ENCODE measurements at regions not wholly inside any gene's neighbourhood (a gene's known extent, or its start where the extent isn't known, plus 50 kb on each side); places are given as distances from the start of the nearest gene placed in this dataset.

- TF ChIP-seq RBBP5 (IDR thresholded peaks at IDR 0.05; ENCODE audit: borderline replicate concordance, low read depth, low read length) (no peak), JUND (IDR thresholded peaks at IDR 0.05; ENCODE audit: low read length) (no peak), BCL11A (IDR thresholded peaks at IDR 0.05; ENCODE audit: low read depth in 2 of 2, low read length in 2 of 2) (no peak), ATF2 (IDR thresholded peaks at IDR 0.05; ENCODE audit: low read length) (no peak), HDAC2 (IDR thresholded peaks at IDR 0.05; ENCODE audit: borderline replicate concordance in 1 of 2, low read depth in 2 of 2, low read length in 2 of 2) (no peak), BRCA1 (IDR thresholded peaks at IDR 0.05; ENCODE audit: low read depth, low read length) (no peak)
Observed at GRCh38 chr17:77686903-77687302, 271.6 kb upstream of the TNRC6C start (continued).
